ENCODE measurements at regions not wholly inside any gene's neighbourhood (a gene's known extent, or its start where the extent isn't known, plus 50 kb on each side); places are given as distances from the start of the nearest gene placed in this dataset.

DNA sequence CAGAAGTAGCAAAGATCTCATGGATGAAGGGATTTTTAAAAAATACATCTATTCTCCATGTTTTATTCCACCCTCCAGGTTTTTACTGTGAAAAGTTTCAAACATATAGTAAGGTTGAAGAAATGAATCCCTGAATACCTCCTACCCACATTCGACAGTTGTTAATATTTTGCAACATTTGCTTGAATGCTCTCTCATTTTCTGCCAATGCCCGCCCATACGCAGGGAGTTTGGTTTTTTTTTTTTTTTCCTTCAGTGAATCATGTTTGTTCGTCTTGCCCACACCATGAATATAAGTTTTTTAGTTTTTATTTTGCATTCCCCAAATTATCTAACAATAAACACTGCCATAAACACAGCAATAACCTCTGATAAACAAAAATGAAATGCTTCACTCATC is 82.9 kb downstream of the MAP1LC3B2 start:
- Histone ChIP-seq H2AFZ (ENCODE audit: low read depth) (no peak overlapping the region), H3K27me3 (ENCODE audit: insufficient read depth) (no peaks in the 10 kb centered on the region), H3K4me3 (ENCODE audit: low read depth in 2 of 2, low read length in 1 of 2) (no peak overlapping the region), H3K9ac (no peak overlapping the region), H3K79me2 (ENCODE audit: insufficient read depth) (no peaks in the 10 kb centered on the region), H3K36me3 (replicated peaks in 1 of 2; ENCODE audit: control insufficient read depth in 1 of 2, insufficient read depth in 2 of 2, low read length in 1 of 2) (no peaks in the 10 kb centered on the region), H3K4me1 (ENCODE audit: control insufficient read depth in 1 of 2, insufficient read depth in 2 of 2, low read depth in 1 of 2, low read length in 1 of 2) (no peaks in the 10 kb centered on the region), H4K20me1 (ENCODE audit: insufficient read depth) (no peaks in the 10 kb centered on the region), H3K4me2 (no peak overlapping the region), H3K27ac (ENCODE audit: low read depth in 2 of 2, low read length in 1 of 2) (no peak overlapping the region), H3K9me2 (no peaks in the 10 kb centered on the region), H3K9me3 (no peaks in the 10 kb centered on the region), H3F3A (replicated peaks; ENCODE audit: insufficient read depth) (no peaks in the 10 kb centered on the region)
- no peak for TF ChIP-seq RXRA (IDR thresholded peaks at IDR 0.05; ENCODE audit: borderline replicate concordance, low read depth)
- TF ChIP-seq YY1 (IDR thresholded peaks at IDR 0.05; ENCODE audit: low read depth): no peak
- TF ChIP-seq, protein P1, sequence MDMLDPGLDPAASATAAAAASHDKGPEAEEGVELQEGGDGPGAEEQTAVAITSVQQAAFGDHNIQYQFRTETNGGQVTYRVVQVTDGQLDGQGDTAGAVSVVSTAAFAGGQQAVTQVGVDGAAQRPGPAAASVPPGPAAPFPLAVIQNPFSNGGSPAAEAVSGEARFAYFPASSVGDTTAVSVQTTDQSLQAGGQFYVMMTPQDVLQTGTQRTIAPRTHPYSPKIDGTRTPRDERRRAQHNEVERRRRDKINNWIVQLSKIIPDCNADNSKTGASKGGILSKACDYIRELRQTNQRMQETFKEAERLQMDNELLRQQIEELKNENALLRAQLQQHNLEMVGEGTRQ (IDR thresholded peaks at IDR 0.05; ENCODE audit: borderline replicate concordance, low read depth, low read length): no peak
- no peak for TF ChIP-seq TEAD4 (IDR thresholded peaks at IDR 0.05; ENCODE audit: borderline replicate concordance, insufficient read depth)
- no peak for TF ChIP-seq TAF1 (IDR thresholded peaks at IDR 0.05; ENCODE audit: borderline replicate concordance, low read depth, low read length)
- TF ChIP-seq, protein P2, sequence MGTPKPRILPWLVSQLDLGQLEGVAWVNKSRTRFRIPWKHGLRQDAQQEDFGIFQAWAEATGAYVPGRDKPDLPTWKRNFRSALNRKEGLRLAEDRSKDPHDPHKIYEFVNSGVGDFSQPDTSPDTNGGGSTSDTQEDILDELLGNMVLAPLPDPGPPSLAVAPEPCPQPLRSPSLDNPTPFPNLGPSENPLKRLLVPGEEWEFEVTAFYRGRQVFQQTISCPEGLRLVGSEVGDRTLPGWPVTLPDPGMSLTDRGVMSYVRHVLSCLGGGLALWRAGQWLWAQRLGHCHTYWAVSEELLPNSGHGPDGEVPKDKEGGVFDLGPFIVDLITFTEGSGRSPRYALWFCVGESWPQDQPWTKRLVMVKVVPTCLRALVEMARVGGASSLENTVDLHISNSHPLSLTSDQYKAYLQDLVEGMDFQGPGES (IDR thresholded peaks at IDR 0.05; ENCODE audit: low read depth, low read length): no peak
- CTCF ChIA-PET: no interaction called here
- WGBS (ENCODE audit: low lambda C conversion rate): 77% methylated on average over 4 of the region's 4 CpGs
- POLR2A ChIA-PET: no interaction called here
- DNase-seq: no peak

- Histone ChIP-seq H4K20me1 (ENCODE audit: insufficient read depth) (no peaks in the 10 kb centered on the region), H3K9ac (no peak overlapping the region), H3K4me1 (ENCODE audit: control insufficient read depth in 1 of 2, insufficient read depth in 2 of 2, low read depth in 1 of 2, low read length in 1 of 2) (no peaks in the 10 kb centered on the region), H3K79me2 (ENCODE audit: insufficient read depth) (no peaks in the 10 kb centered on the region), H3K27me3 (ENCODE audit: insufficient read depth) (no peaks in the 10 kb centered on the region), H3K4me2 (no peak overlapping the region), H2AFZ (ENCODE audit: low read depth) (no peak overlapping the region), H3K36me3 (replicated peaks in 1 of 2; ENCODE audit: control insufficient read depth in 1 of 2, insufficient read depth in 2 of 2, low read length in 1 of 2) (no peaks in the 10 kb centered on the region), H3K9me2 (no peaks in the 10 kb centered on the region), H3F3A (replicated peaks; ENCODE audit: insufficient read depth) (no peaks in the 10 kb centered on the region), H3K4me3 (ENCODE audit: low read depth in 2 of 2, low read length in 1 of 2) (no peak overlapping the region), H3K9me3 (no peaks in the 10 kb centered on the region), H3K27ac (ENCODE audit: low read depth in 2 of 2, low read length in 1 of 2) (no peak overlapping the region)
- DNase-seq: no peak
- WGBS (ENCODE audit: low lambda C conversion rate): 82% methylated on average over 1 of the region's 1 CpG
- no peak for TF ChIP-seq MXI1 (IDR thresholded peaks at IDR 0.05; ENCODE audit: low read depth, low read length)
- TF ChIP-seq EZH2phosphoT487 (IDR thresholded peaks at IDR 0.05; ENCODE audit: borderline replicate concordance, low read depth): no peak
- no peak for TF ChIP-seq RAD21 (IDR thresholded peaks at IDR 0.05; ENCODE audit: low read length)
- no peak for TF ChIP-seq TAF1 (IDR thresholded peaks at IDR 0.05; ENCODE audit: borderline replicate concordance, low read depth, low read length)
- TF ChIP-seq TEAD4 (IDR thresholded peaks at IDR 0.05; ENCODE audit: borderline replicate concordance, insufficient read depth): no peak
- no peak for TF ChIP-seq ZBTB33 (IDR thresholded peaks at IDR 0.05; ENCODE audit: borderline replicate concordance, low read depth)
- no peak for TF ChIP-seq GATA2 (CRISPR knock-in tag; IDR thresholded peaks at IDR 0.05)
- no peak for TF ChIP-seq FOXJ3 (CRISPR knock-in tag; IDR thresholded peaks at IDR 0.05)
- ChIA-PET POLR2A (no interaction called here), CTCF (interaction anchor here (1.3 kb wide), 1 partner anchor 20 kb away, joined by 4 read pairs; no protein-coding TSS in a partner anchor)
Observed at GRCh38 chr12:116640281-116640680, 81.1 kb downstream of the MAP1LC3B2 start.
